ENCODE measurements at regions not wholly inside any gene's neighbourhood (a gene's known extent, or its start where the extent isn't known, plus 50 kb on each side); places are given as distances from the start of the nearest gene placed in this dataset.

- TF ChIP-seq CTCF (IDR thresholded peaks at IDR 0.05; ENCODE audit: low read depth, low read length) = no peak
- Histone ChIP-seq H3K27ac (no peak overlapping the region), H3K27me3 (ENCODE audit: insufficient read depth, low read depth, severe bottlenecking) (no peaks in the 10 kb centered on the region), H3K4me3 (ENCODE audit: low read depth, low read length) (no peak overlapping the region), H3K9me3 (ENCODE audit: severe bottlenecking) (peaks cover 12% of the 10 kb centered on the region), H3K36me3 (no peaks in the 10 kb centered on the region)
- DNase-seq = no peak
Observed at GRCh38 chr6:22779062-22779461, 209.7 kb downstream of the HDGFL1 start.

GRCh38 chr6:22783931-22784330 lies 214.6 kb downstream of the HDGFL1 start:
- no peak for DNase-seq
- Histone ChIP-seq H3K27ac (no peak overlapping the region), H3K4me3 (ENCODE audit: low read depth, low read length) (no peak overlapping the region), H3K9me3 (ENCODE audit: severe bottlenecking) (peaks cover 7% of the 10 kb centered on the region), H3K27me3 (ENCODE audit: insufficient read depth, low read depth, severe bottlenecking) (no peaks in the 10 kb centered on the region), H3K36me3 (no peaks in the 10 kb centered on the region)
- no peak for TF ChIP-seq CTCF (IDR thresholded peaks at IDR 0.05; ENCODE audit: low read depth, low read length)

- TF ChIP-seq CTCF (IDR thresholded peaks at IDR 0.05; ENCODE audit: low read depth, low read length) = no peak
- Histone ChIP-seq H3K4me3 (ENCODE audit: low read depth, low read length) (no peak overlapping the region), H3K36me3 (no peaks in the 10 kb centered on the region), H3K9me3 (ENCODE audit: severe bottlenecking) (no peaks in the 10 kb centered on the region), H3K27ac (no peak overlapping the region), H3K27me3 (ENCODE audit: insufficient read depth, low read depth, severe bottlenecking) (no peaks in the 10 kb centered on the region)
- no peak for DNase-seq
Observed at GRCh38 chr6:22784601-22785410, 215.4 kb downstream of the HDGFL1 start.

- H3K9me3 ChIP-seq (ENCODE audit: severe bottlenecking) = peaks cover 2% of the 10 kb centered on the region
- no peak overlapping the region for H3K4me3 ChIP-seq (ENCODE audit: low read depth, low read length)
- no peaks in the 10 kb centered on the region for H3K36me3 ChIP-seq
- H3K27me3 ChIP-seq (ENCODE audit: insufficient read depth, low read depth, severe bottlenecking) = no peaks in the 10 kb centered on the region
- no peak for DNase-seq
- no peak overlapping the region for H3K27ac ChIP-seq
- no peak for TF ChIP-seq CTCF (IDR thresholded peaks at IDR 0.05; ENCODE audit: low read depth, low read length)
Observed at GRCh38 chr6:22788038-22788437, 218.7 kb downstream of the HDGFL1 start.

- TF ChIP-seq CTCF (IDR thresholded peaks at IDR 0.05; ENCODE audit: low read depth, low read length) = no peak
- Histone ChIP-seq H3K27me3 (ENCODE audit: insufficient read depth, low read depth, severe bottlenecking) (no peaks in the 10 kb centered on the region), H3K9me3 (ENCODE audit: severe bottlenecking) (peaks cover 2% of the 10 kb centered on the region), H3K36me3 (no peaks in the 10 kb centered on the region), H3K27ac (no peak overlapping the region), H3K4me3 (ENCODE audit: low read depth, low read length) (no peak overlapping the region)
- no peak for DNase-seq
Observed at GRCh38 chr6:22789315-22789714, 219.9 kb downstream of the HDGFL1 start.

- no peak overlapping the region for H3K4me3 ChIP-seq (ENCODE audit: low read depth, low read length)
- H3K27me3 ChIP-seq (ENCODE audit: insufficient read depth, low read depth, severe bottlenecking) = no peaks in the 10 kb centered on the region
- TF ChIP-seq CTCF (IDR thresholded peaks at IDR 0.05; ENCODE audit: low read depth, low read length) = no peak
- no peak overlapping the region for H3K27ac ChIP-seq
- H3K36me3 ChIP-seq = no peaks in the 10 kb centered on the region
- DNase-seq = no peak
- peaks cover 7% of the 10 kb centered on the region for H3K9me3 ChIP-seq (ENCODE audit: severe bottlenecking)
Observed at GRCh38 chr6:22794844-22795243, 225.5 kb downstream of the HDGFL1 start.
